Breast epithelium (tissue), 4 donors: ENCODE measurements at regions not wholly inside any gene's neighbourhood (a gene's known extent, or its start where the extent isn't known, plus 50 kb on each side); places are given as distances from the start of the nearest gene placed in this dataset.
"Not testable (repeated sequence)": the region's sequence is repeated elsewhere in the genome, so short reads cannot be mapped to it uniquely, and the experiment has no call there.

Experiments used
- DNase-seq, 2 donors: peaks; one replicate each; pipeline ENCODE4 v3.0.0-alpha.2; 2019; ENCODE audit warnings: low spot score in 2 of 2
- H3K27ac ChIP-seq, 2 donors: fragments of 200-600 bp; sonication (generic) in 1 of 2; one replicate each; pipeline ENCODE4 v1.5.1; 2016 to 2019; ENCODE audit warnings: mild to moderate bottlenecking in 1 of 2
- H3K27me3 ChIP-seq, 2 donors: fragments of 200-600 bp; sonication (generic) in 1 of 2; one replicate each; pipeline versions ENCODE4 v1.5.1 to v1.6.0; 2017 to 2019; ENCODE audit warnings: control low read depth in 1 of 2, mild to moderate bottlenecking in 1 of 2
- H3K36me3 ChIP-seq: fragments of 200-600 bp; one replicate; pipeline ENCODE4 v1.5.1; 2019
- H3K4me1 ChIP-seq, 2 donors: fragments of 200-600 bp; sonication (generic); one replicate each; pipeline ENCODE4 v1.5.1; 2016 to 2019; ENCODE audit warnings: control low read depth in 1 of 2
- H3K4me3 ChIP-seq, 3 donors: fragments of 200-600 bp; sonication (generic); 1 replicate in 2 of 3; 2 replicates in 1 of 3; pipeline ENCODE4 v1.5.1; 2016 to 2019; ENCODE audit warnings: mild to moderate bottlenecking in 3 of 3, moderate library complexity in 2 of 3
- H3K9me3 ChIP-seq, 2 donors: fragments of 200-600 bp; sonication (generic) in 1 of 2; one replicate each; pipeline ENCODE4 v1.5.1; 2016 to 2019; ENCODE audit warnings: control low read depth in 1 of 2
- CTCF ChIP-seq, 3 donors: fragments of 450-650 bp; IDR thresholded peaks; one replicate each; pipeline ENCODE4 v1.5.1; 2016 to 2017; ENCODE audit warnings: antibody characterized with exemption in 3 of 3, mild to moderate bottlenecking in 3 of 3, moderate library complexity in 3 of 3
- POLR2A ChIP-seq: fragments of 450-650 bp; IDR thresholded peaks from one replicate; pipeline ENCODE4 v1.6.1; 2016; ENCODE audit warnings: antibody characterized with exemption, mild to moderate bottlenecking, moderate library complexity
- POLR2AphosphoS5 ChIP-seq, 3 donors: sonication (generic); formaldehyde crosslinking; IDR thresholded peaks; one replicate each; pipeline ENCODE4 v1.6.1; 2017; ENCODE audit warnings: antibody characterized with exemption in 3 of 3
- intact Hi-C: fragments of 100-400 bp; cut with DNase I; formaldehyde crosslinking; loops from one replicate; pipeline ENCODE4 v1.15.1; 2023; ENCODE audit warnings: low total_unique reads

GRCh38 chr14:62491146-62491545 lies 554.1 kb downstream of the KCNH5 start:
- Histone ChIP-seq H3K4me3 (no peak overlapping the region), H3K27me3 (no peaks in the 10 kb centered on the region), H3K4me1 (no peaks in the 10 kb centered on the region), H3K36me3 (no peaks in the 10 kb centered on the region), H3K27ac (no peak overlapping the region), H3K9me3 (peaks cover 0 to 12% of the 10 kb centered on the region in 2 donors)
- intact Hi-C loops, result no loop called here
- no peak for DNase-seq
- TF ChIP-seq CTCF (IDR thresholded peaks at IDR 0.05) (no peak), POLR2A (no peak), POLR2AphosphoS5 (IDR thresholded peaks at IDR 0.05) (no peak)

GRCh38 chr14:62497708-62498107 lies 547.5 kb downstream of the KCNH5 start:
- Histone ChIP-seq H3K9me3 (peaks cover 18 to 34% of the 10 kb centered on the region in 2 donors), H3K4me1 (no peaks in the 10 kb centered on the region), H3K36me3 (no peaks in the 10 kb centered on the region), H3K4me3 (no peak overlapping the region), H3K27me3 (no peaks in the 10 kb centered on the region), H3K27ac (no peak overlapping the region)
- TF ChIP-seq CTCF (IDR thresholded peaks at IDR 0.05) (no peak), POLR2AphosphoS5 (IDR thresholded peaks at IDR 0.05) (no peak), POLR2A (no peak)
- no peak for DNase-seq
- intact Hi-C loops, result no loop called here

GRCh38 chr14:62501021-62501750 lies 544.1 kb downstream of the KCNH5 start:
- H3K4me1 ChIP-seq, result no peaks in the 10 kb centered on the region
- H3K27ac ChIP-seq, result no peak overlapping the region
- peaks cover 18 to 22% of the 10 kb centered on the region in 2 donors for H3K9me3 ChIP-seq
- no peak for DNase-seq
- H3K4me3 ChIP-seq, result no peak overlapping the region
- intact Hi-C loops, result no loop called here
- TF ChIP-seq CTCF (IDR thresholded peaks at IDR 0.05), result no peak
- no peak for TF ChIP-seq POLR2AphosphoS5 (IDR thresholded peaks at IDR 0.05)
- no peak for TF ChIP-seq POLR2A
- H3K27me3 ChIP-seq, result no peaks in the 10 kb centered on the region
- no peaks in the 10 kb centered on the region for H3K36me3 ChIP-seq

GRCh38 chr14:62505045-62505444 lies 540.2 kb downstream of the KCNH5 start:
- H3K4me3 ChIP-seq, result no peak overlapping the region
- intact Hi-C loops, result no loop called here
- TF ChIP-seq POLR2AphosphoS5 (IDR thresholded peaks at IDR 0.05), result no peak
- no peak for TF ChIP-seq CTCF (IDR thresholded peaks at IDR 0.05)
- TF ChIP-seq POLR2A, result no peak
- no peaks in the 10 kb centered on the region for H3K36me3 ChIP-seq
- H3K9me3 ChIP-seq, result no peaks in the 10 kb centered on the region
- H3K27ac ChIP-seq, result no peak overlapping the region
- no peak for DNase-seq
- H3K4me1 ChIP-seq, result no peaks in the 10 kb centered on the region
- H3K27me3 ChIP-seq, result no peaks in the 10 kb centered on the region

GRCh38 chr14:62521309-62521708 lies 523.9 kb downstream of the KCNH5 start:
- DNase-seq, H3K27me3 ChIP-seq, H3K4me3 ChIP-seq, intact Hi-C loops, H3K27ac ChIP-seq, H3K4me1 ChIP-seq, H3K36me3 ChIP-seq: not testable (repeated sequence)
- peaks cover 18 to 40% of the 10 kb centered on the region in 2 donors for H3K9me3 ChIP-seq
